Activated CD8-positive, alpha-beta T cell treated with anti-CD3 and anti-CD28 coated beads for 36 hours (primary cell): ENCODE measurements at regions not wholly inside any gene's neighbourhood (a gene's known extent, or its start where the extent isn't known, plus 50 kb on each side); places are given as distances from the start of the nearest gene placed in this dataset.

ENCODE experiments used
- ATAC-seq: fragments of 200-7000 bp; cut with Tn5 transposase; one replicate; pipeline ENCODE4 v1.10.0; 2021; ENCODE audit warnings: mild to moderate bottlenecking, moderate library complexity
- CTCF ChIA-PET: fragments of 350-600 bp; sonication (Branson Sonifier 250); formaldehyde crosslinking; loops from one replicate; lab custom pipeline; 2021; ENCODE audit warnings: antibody characterized with exemption; lab: Charles Lee
- POLR2A ChIA-PET: fragments of 350-600 bp; sonication (Branson Sonifier 250); formaldehyde crosslinking; loops from one replicate; lab custom pipeline; 2021; ENCODE audit warnings: antibody characterized with exemption; lab: Charles Lee
- DNase-seq: peaks from one replicate; pipeline ENCODE4 v3.0.0-alpha.2; 2020
- H3K27ac Mint-ChIP-seq: one replicate; pipeline ENCODE4 v1.8.0; 2021; ENCODE audit warnings: mild to moderate bottlenecking, mixed read lengths
- H3K27me3 Mint-ChIP-seq: one replicate; pipeline ENCODE4 v1.8.0; 2021; ENCODE audit warnings: mixed read lengths
- H3K36me3 Mint-ChIP-seq: one replicate; pipeline ENCODE4 v1.8.0; 2021; ENCODE audit warnings: low read depth, mixed read lengths
- H3K4me1 Mint-ChIP-seq: one replicate; pipeline ENCODE4 v1.8.0; 2021; ENCODE audit warnings: low read depth, mixed read lengths
- H3K4me3 Mint-ChIP-seq: one replicate; pipeline ENCODE4 v1.8.0; 2021; ENCODE audit warnings: mild to moderate bottlenecking, moderate library complexity, mixed read lengths
- H3K9me3 Mint-ChIP-seq: one replicate; pipeline ENCODE4 v1.8.0; 2021; ENCODE audit warnings: mixed read lengths
- intact Hi-C: fragments of 100-400 bp; cut with micrococcal nuclease; formaldehyde crosslinking; loops from one replicate; pipeline ENCODE4 v1.10.0; 2022
- TF ChIP-seq, protein P1 (sequence below): fragments of 200-600 bp; IDR thresholded peaks from one replicate; pipeline ENCODE4 v1.8.0; 2022; ENCODE audit warnings: antibody characterized with exemption, mild to moderate bottlenecking

DNA sequence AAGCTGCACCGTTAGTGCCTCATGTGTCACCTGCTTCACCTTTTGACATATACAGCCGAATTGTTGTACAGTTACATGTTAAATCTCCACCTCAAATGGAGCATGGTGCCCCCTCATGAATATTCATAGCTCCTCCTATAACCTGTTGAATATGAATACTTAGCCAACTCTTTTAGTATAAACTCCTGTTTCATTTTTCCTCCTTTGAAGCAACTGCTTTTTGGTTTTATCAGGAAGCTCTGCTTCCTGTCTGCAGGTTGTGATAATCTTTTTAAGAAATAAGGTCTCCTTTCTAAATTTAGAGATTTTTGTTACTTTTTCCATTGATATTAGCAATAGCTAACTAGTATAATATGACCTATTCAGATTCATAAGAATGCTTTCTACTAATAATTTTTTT lies 1429.2 kb upstream of the AGA start:
- no peak for ATAC-seq
- intact Hi-C loops: no loop called here
- ChIA-PET POLR2A (no interaction called here), CTCF (no interaction called here)
- H3K4me1 Mint-ChIP-seq: no peaks in the 10 kb centered on the region
- H3K4me3 Mint-ChIP-seq: no peak overlapping the region
- DNase-seq: no peak
- no peak overlapping the region for H3K27ac Mint-ChIP-seq
- H3K36me3 Mint-ChIP-seq: no peaks in the 10 kb centered on the region
- TF ChIP-seq, protein P1, sequence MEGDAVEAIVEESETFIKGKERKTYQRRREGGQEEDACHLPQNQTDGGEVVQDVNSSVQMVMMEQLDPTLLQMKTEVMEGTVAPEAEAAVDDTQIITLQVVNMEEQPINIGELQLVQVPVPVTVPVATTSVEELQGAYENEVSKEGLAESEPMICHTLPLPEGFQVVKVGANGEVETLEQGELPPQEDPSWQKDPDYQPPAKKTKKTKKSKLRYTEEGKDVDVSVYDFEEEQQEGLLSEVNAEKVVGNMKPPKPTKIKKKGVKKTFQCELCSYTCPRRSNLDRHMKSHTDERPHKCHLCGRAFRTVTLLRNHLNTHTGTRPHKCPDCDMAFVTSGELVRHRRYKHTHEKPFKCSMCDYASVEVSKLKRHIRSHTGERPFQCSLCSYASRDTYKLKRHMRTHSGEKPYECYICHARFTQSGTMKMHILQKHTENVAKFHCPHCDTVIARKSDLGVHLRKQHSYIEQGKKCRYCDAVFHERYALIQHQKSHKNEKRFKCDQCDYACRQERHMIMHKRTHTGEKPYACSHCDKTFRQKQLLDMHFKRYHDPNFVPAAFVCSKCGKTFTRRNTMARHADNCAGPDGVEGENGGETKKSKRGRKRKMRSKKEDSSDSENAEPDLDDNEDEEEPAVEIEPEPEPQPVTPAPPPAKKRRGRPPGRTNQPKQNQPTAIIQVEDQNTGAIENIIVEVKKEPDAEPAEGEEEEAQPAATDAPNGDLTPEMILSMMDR: no peak
- no peaks in the 10 kb centered on the region for H3K9me3 Mint-ChIP-seq
- no peaks in the 10 kb centered on the region for H3K27me3 Mint-ChIP-seq

DNA sequence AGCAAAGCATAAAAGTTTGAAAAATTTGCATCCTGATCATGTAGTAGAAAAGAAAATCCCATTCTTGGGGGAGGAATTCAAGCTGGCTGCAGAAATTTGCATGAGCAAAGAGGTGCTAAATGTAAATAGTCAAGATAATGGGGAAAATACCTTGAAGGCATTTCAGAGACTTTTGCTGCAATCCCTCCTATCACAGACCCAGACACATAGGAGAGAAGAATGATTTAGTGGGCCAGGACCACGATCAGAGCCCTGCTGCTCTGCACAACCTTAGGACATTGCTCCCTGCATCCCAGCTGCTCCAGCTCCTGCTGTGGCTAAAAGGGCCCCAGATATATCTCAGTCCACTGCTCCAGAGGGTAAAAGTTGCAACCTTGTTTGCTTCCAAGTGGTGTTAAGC lies 1439.7 kb upstream of the AGA start:
- ChIA-PET POLR2A (no interaction called here), CTCF (no interaction called here)
- intact Hi-C loops: no loop called here
- H3K27me3 Mint-ChIP-seq: no peaks in the 10 kb centered on the region
- H3K36me3 Mint-ChIP-seq: no peaks in the 10 kb centered on the region
- TF ChIP-seq, protein P1: no peak
- ATAC-seq (no peak), DNase-seq (no peak)
- H3K4me3 Mint-ChIP-seq: no peak overlapping the region
- no peak overlapping the region for H3K27ac Mint-ChIP-seq
- no peaks in the 10 kb centered on the region for H3K4me1 Mint-ChIP-seq
- peaks cover 8% of the 10 kb centered on the region for H3K9me3 Mint-ChIP-seq

DNA sequence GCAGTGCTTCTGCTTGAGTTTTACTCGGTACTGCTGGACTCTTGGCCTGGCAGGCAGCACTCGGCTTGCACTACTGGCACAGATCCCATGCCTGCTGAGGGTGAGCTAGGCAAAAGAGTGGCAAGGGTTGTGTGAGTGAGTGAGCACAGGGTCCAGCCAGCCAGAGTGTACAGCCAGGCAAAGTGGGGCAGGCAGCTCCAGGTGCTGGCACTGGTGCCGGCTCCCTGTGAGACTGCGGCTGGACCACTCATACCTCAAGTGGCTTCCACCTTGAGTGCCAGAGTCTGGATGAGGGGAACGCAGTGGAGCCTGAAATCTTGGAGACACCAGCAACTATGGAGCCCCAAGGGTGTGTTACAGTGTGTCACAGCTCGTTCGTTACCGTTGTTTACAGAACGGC lies 1451.9 kb upstream of the AGA start:
- intact Hi-C loops: no loop called here
- ChIA-PET POLR2A (no interaction called here), CTCF (no interaction called here)
- Mint-ChIP-seq H3K4me1 (no peaks in the 10 kb centered on the region), H3K27me3 (no peaks in the 10 kb centered on the region), H3K36me3 (no peaks in the 10 kb centered on the region), H3K27ac (no peak overlapping the region), H3K9me3 (peaks cover 3% of the 10 kb centered on the region), H3K4me3 (no peak overlapping the region)
- ATAC-seq (no peak), DNase-seq (no peak)
- TF ChIP-seq, protein P1: no peak

DNA sequence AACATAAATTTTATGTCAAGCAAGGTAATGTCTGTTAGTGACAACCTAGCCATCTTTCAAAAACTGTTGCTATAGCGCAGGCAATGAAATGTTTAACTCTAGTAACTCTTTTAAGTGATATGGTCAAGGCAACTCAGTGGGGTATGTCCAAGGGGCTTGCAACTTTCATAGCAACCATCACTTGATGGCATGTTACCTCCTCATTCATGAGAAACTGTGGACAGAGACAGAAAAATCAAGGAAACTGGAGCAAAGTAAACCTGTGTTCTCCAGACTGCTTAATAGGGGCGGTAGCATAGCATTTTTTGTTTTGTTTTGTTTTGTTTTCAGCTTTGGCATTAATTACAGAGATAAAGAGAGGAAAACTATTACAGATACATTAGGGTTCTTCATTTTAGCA lies 1456.8 kb upstream of the AGA start:
- POLR2A ChIA-PET: no interaction called here
- H3K4me3 Mint-ChIP-seq: no peak overlapping the region

DNA sequence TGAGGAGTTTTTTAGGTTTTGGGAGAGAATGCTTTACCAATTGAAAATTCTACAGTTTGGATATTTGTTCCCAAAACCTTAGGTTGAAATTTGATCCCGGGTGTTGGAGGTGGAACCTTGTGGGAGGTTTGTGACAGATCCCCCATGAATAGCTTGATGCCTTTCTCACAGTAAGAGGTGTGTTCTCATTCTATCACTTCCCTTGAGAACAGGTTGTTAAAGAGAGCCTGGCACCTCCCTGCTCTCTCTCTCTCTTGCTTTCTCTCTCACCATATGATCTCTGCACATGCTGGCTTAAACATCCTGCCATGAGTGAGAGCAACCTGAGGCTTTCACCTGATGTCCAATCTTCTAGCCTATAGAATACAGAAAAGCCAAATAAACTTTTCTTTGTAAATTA lies 1475.5 kb upstream of the AGA start:
- H3K36me3 Mint-ChIP-seq: no peaks in the 10 kb centered on the region
- CTCF ChIA-PET: no interaction called here
- DNase-seq: no peak
- no peak overlapping the region for H3K4me3 Mint-ChIP-seq
- H3K27me3 Mint-ChIP-seq: no peaks in the 10 kb centered on the region
- intact Hi-C loops: no loop called here
- TF ChIP-seq, protein P1: no peak
- no peaks in the 10 kb centered on the region for H3K9me3 Mint-ChIP-seq
- H3K27ac Mint-ChIP-seq: no peak overlapping the region
- POLR2A ChIA-PET: no interaction called here
- H3K4me1 Mint-ChIP-seq: no peaks in the 10 kb centered on the region
- no peak for ATAC-seq

More for the DNA sequence above, 1456.8 kb upstream of the AGA start:
- intact Hi-C loops: no loop called here
- CTCF ChIA-PET: no interaction called here
- DNase-seq (no peak), ATAC-seq (no peak)
- no peaks in the 10 kb centered on the region for H3K4me1 Mint-ChIP-seq
- H3K9me3 Mint-ChIP-seq: no peaks in the 10 kb centered on the region
- H3K27me3 Mint-ChIP-seq: no peaks in the 10 kb centered on the region
- TF ChIP-seq, protein P1: no peak
- H3K36me3 Mint-ChIP-seq: no peaks in the 10 kb centered on the region
- no peak overlapping the region for H3K27ac Mint-ChIP-seq
